A673 (cell line): ENCODE measurements at regions not wholly inside any gene's neighbourhood (a gene's known extent, or its start where the extent isn't known, plus 50 kb on each side); places are given as distances from the start of the nearest gene placed in this dataset.

Source experiments
- BruUV-seq: library from RNA; stranded (reverse); fragments of 400-500 nt; replicated peaks from 2 replicates; lab custom pipeline; 2021; lab: Mats Ljungman, UMichigan
- CTCF ChIA-PET: fragments of 300-600 bp; sonication (Branson Sonifier 250); formaldehyde crosslinking; loops from one replicate; lab custom pipeline; 2022; ENCODE audit warnings: antibody characterized with exemption; lab: Charles Lee
- POLR2A ChIA-PET: fragments of 300-600 bp; sonication (Branson Sonifier 250); formaldehyde crosslinking; loops from one replicate; lab custom pipeline; 2022; ENCODE audit warnings: antibody characterized with exemption; ENCODE audit not compliant: low non-redundant PET; lab: Charles Lee
- DNase-seq: peaks from one replicate; pipeline ENCODE4 v3.0.0-alpha.2; 2015; ENCODE audit warnings: low spot score
- H3K27ac ChIP-seq: fragments of 200-600 bp; sonication (generic); 2 replicates; pipeline ENCODE4 v1.5.1; 2016; ENCODE audit warnings: mixed run types, low read depth, mild to moderate bottlenecking, mixed read lengths, antibody characterized with exemption, low read length; ENCODE audit not compliant: poor library complexity, severe bottlenecking
- H3K27me3 ChIP-seq: fragments of 200-600 bp; sonication (generic); replicated peaks from 2 replicates; pipeline ENCODE4 v1.6.1; 2017; ENCODE audit warnings: mixed run types, low read depth, mild to moderate bottlenecking, mixed read lengths, antibody characterized with exemption, low read length; ENCODE audit not compliant: insufficient read depth, poor library complexity
- H3K36me3 ChIP-seq: fragments of 200-600 bp; sonication (generic); 2 replicates; pipeline ENCODE4 v1.6.1; 2016; ENCODE audit warnings: mixed run types, mild to moderate bottlenecking, mixed read lengths, antibody characterized with exemption, low read length; ENCODE audit not compliant: insufficient read depth, poor library complexity, severe bottlenecking
- H3K4me1 ChIP-seq: fragments of 200-600 bp; sonication (generic); 2 replicates; pipeline ENCODE4 v1.6.1; 2017; ENCODE audit warnings: mixed run types, mild to moderate bottlenecking, mixed read lengths, antibody characterized with exemption, low read length; ENCODE audit not compliant: insufficient read depth, poor library complexity, severe bottlenecking
- H3K4me3 ChIP-seq: fragments of 200-600 bp; sonication (generic); 2 replicates; pipeline ENCODE4 v1.5.1; 2016; ENCODE audit warnings: low read depth, mixed run types, mild to moderate bottlenecking, mixed read lengths, low read length; ENCODE audit not compliant: poor library complexity, severe bottlenecking
- H3K9me3 ChIP-seq: fragments of 200-600 bp; sonication (generic); 2 replicates; pipeline ENCODE4 v1.6.1; 2016; ENCODE audit warnings: mixed run types, low read depth, mild to moderate bottlenecking, mixed read lengths, antibody characterized with exemption, low read length; ENCODE audit not compliant: poor library complexity, severe bottlenecking
- EZH2 ChIP-seq: fragments of 200-600 bp; sonication (generic); IDR thresholded peaks from 2 replicates; pipeline ENCODE4 v1.6.1; 2017; ENCODE audit warnings: borderline replicate concordance, low read depth, mild to moderate bottlenecking, mixed read lengths, antibody characterized with exemption, low read length; ENCODE audit not compliant: poor library complexity, severe bottlenecking
- intact Hi-C: fragments of 100-400 bp; cut with micrococcal nuclease; formaldehyde crosslinking; loops from one replicate; pipeline ENCODE4 v1.10.0; 2022; ENCODE audit not compliant: unreplicated experiment
- TF ChIP-seq, protein P1 (sequence below): fragments of 300-800, 200-600 bp; sonication (generic); conservative IDR thresholded peaks from 2 replicates; pipeline ENCODE4 v1.5.1; 2017; ENCODE audit warnings: low read depth, mild to moderate bottlenecking, antibody characterized with exemption, low read length, moderate library complexity, mixed read lengths

DNA sequence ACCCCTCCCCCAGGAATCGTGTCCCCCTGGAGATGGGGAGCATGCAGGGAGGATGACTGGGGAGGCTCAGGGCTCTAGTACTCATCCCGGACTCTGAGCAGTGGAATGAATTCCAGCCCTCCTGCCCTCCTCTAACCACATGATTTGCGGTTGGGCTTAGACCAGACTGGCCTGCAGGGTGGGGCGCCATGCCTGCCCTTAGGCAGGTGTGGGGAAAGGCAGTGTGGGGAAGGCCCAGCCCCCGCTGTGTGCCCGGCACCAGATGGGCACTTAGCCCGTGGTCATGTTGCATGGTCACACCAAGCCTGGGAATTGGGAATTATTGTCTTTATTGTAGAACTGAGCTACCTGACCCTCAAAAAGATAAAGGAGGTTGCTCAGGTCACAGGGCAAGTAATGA lies 283.8 kb downstream of the TLE3 start:
- H3K27ac ChIP-seq, result no peak overlapping the region
- no peak for TF ChIP-seq EZH2
- TF ChIP-seq, protein P1, sequence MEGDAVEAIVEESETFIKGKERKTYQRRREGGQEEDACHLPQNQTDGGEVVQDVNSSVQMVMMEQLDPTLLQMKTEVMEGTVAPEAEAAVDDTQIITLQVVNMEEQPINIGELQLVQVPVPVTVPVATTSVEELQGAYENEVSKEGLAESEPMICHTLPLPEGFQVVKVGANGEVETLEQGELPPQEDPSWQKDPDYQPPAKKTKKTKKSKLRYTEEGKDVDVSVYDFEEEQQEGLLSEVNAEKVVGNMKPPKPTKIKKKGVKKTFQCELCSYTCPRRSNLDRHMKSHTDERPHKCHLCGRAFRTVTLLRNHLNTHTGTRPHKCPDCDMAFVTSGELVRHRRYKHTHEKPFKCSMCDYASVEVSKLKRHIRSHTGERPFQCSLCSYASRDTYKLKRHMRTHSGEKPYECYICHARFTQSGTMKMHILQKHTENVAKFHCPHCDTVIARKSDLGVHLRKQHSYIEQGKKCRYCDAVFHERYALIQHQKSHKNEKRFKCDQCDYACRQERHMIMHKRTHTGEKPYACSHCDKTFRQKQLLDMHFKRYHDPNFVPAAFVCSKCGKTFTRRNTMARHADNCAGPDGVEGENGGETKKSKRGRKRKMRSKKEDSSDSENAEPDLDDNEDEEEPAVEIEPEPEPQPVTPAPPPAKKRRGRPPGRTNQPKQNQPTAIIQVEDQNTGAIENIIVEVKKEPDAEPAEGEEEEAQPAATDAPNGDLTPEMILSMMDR, result no peak
- POLR2A ChIA-PET, result no interaction called here
- DNase-seq, result no peak
- intact Hi-C loops, result no loop called here
- peaks cover 6% of the 10 kb centered on the region for H3K27me3 ChIP-seq
- no peaks in the 10 kb centered on the region for H3K9me3 ChIP-seq
- BruUV-seq, result no TSS peak
- H3K36me3 ChIP-seq, result no peaks in the 10 kb centered on the region
- H3K4me3 ChIP-seq, result no peak overlapping the region
- H3K4me1 ChIP-seq, result no peaks in the 10 kb centered on the region
- CTCF ChIA-PET, result no interaction called here

DNA sequence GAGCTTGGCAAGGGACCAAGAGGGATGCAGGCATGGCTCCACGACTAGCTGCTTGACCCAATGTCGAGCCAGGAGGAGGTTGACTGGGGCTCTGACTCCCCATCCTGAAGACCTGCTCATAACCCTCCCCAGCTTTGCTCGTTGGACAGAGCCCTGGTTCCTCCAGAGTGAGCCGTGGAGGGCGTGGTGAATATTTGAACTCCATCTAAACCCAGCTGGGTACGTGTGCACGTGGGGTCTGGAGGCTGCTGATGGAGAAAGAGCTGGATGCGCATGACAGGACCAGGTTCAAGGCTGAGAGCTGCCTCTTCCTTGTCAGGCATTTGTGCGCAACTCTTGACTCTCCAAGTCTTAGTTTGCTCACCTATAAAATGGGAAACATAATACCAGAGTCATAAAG lies 282.8 kb downstream of the TLE3 start:
- no peak overlapping the region for H3K27ac ChIP-seq
- intact Hi-C loops, result no loop called here
- DNase-seq, result no peak
- no peak for TF ChIP-seq EZH2
- TF ChIP-seq, protein P1, result no peak
- ChIA-PET POLR2A (no interaction called here), CTCF (no interaction called here)
- H3K27me3 ChIP-seq, result peaks cover 6% of the 10 kb centered on the region
- no TSS peak for BruUV-seq
- H3K36me3 ChIP-seq, result no peaks in the 10 kb centered on the region
- H3K4me1 ChIP-seq, result no peaks in the 10 kb centered on the region
- H3K9me3 ChIP-seq, result no peaks in the 10 kb centered on the region
- no peak overlapping the region for H3K4me3 ChIP-seq

DNA sequence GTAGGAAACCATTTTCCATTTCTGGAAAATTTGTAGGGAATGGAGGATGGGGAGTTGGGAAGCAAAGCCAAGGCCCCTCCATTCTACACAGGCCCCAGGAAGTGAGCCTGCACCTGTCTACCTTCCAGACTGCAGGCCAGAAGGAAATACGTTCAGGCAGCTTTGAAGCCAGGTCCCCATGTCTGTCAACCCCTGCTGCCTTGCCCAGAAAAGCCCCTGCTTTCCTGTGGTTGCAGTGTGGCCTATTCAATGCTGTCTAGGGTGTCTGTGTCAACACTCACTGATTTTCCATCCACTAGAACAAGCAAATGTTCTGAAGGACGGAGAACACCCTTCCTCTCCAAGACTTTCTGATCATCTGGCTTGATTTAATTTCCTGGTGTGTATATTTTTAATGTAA lies 281.9 kb downstream of the TLE3 start:
- no peak for DNase-seq
- Histone ChIP-seq H3K4me3 (no peak overlapping the region), H3K9me3 (no peaks in the 10 kb centered on the region), H3K36me3 (no peaks in the 10 kb centered on the region), H3K27me3 (peaks cover 6% of the 10 kb centered on the region), H3K27ac (no peak overlapping the region), H3K4me1 (peaks cover 4% of the 10 kb centered on the region)
- CTCF ChIA-PET, result no interaction called here
- intact Hi-C loops, result no loop called here
- no peak for TF ChIP-seq EZH2
- TF ChIP-seq, protein P1, result no peak
- no TSS peak for BruUV-seq
- POLR2A ChIA-PET, result no interaction called here
